GM19351 (cell line): ENCODE measurements at regions not wholly inside any gene's neighbourhood (a gene's known extent, or its start where the extent isn't known, plus 50 kb on each side); places are given as distances from the start of the nearest gene placed in this dataset.

Experiments used
- ATAC-seq: cut with Tn5 transposase; IDR thresholded peaks from one replicate; pipeline ENCODE4 v1.9.1; 2021; ENCODE audit warnings: mild to moderate bottlenecking, moderate library complexity; ENCODE audit not compliant: unreplicated experiment

- peak; percentile 64 for ATAC-seq
These were observed 101.9 kb downstream of the RAB11FIP2 start for GRCh38 chr10:117944676-117945447.

- no peak for ATAC-seq
These were observed 101.1 kb downstream of the RAB11FIP2 start for GRCh38 chr10:117945651-117946050.

- no peak for ATAC-seq
These were observed 100.1 kb downstream of the RAB11FIP2 start for GRCh38 chr10:117946525-117947070.

- no peak for ATAC-seq
These were observed 98.2 kb downstream of the RAB11FIP2 start for GRCh38 chr10:117948493-117948892.

- ATAC-seq = no peak
These were observed 96.3 kb downstream of the RAB11FIP2 start for GRCh38 chr10:117950408-117950807.
